ENCODE measurements at regions not wholly inside any gene's neighbourhood (a gene's known extent, or its start where the extent isn't known, plus 50 kb on each side); places are given as distances from the start of the nearest gene placed in this dataset.

GRCh38 chr5:39870137-39870536 lies 445.4 kb upstream of the DAB2 start:
- TF ChIP-seq POLR2A (IDR thresholded peaks at IDR 0.05; ENCODE audit: low read depth, low read length) (no peak), TAF1 (IDR thresholded peaks at IDR 0.05; ENCODE audit: low read depth, low read length) (no peak), POLR2AphosphoS5 (IDR thresholded peaks at IDR 0.05; ENCODE audit: low read depth, low read length) (no peak)

All from GM12891 (cell line).